Embryonic facial prominence (tissue), 1 donor: ENCODE measurements at regions not wholly inside any gene's neighbourhood (a gene's known extent, or its start where the extent isn't known, plus 50 kb on each side); places are given as distances from the start of the nearest gene placed in this dataset.
"Not testable (repeated sequence)": the region's sequence is repeated elsewhere in the genome, so short reads cannot be mapped to it uniquely, and the experiment has no call there.

Experiments
- DNase-seq: peaks from one replicate; pipeline ENCODE4 v3.0.0-alpha.2; 2016; ENCODE audit errors: extremely low spot score

GRCh38 chr6:150767571-150768018 lies 97.9 kb upstream of the MTHFD1L start:
- DNase-seq = no peak

GRCh38 chr6:150770637-150771036 lies 94.9 kb upstream of the MTHFD1L start:
- DNase-seq = no peak

GRCh38 chr6:150773969-150774368 lies 91.5 kb upstream of the MTHFD1L start:
- DNase-seq = no peak

- no peak for DNase-seq
These were observed 89.9 kb upstream of the MTHFD1L start for GRCh38 chr6:150775415-150776203.

GRCh38 chr6:150777736-150778135 lies 87.8 kb upstream of the MTHFD1L start:
- no peak for DNase-seq

- DNase-seq = no peak
These were observed 81.7 kb upstream of the MTHFD1L start for GRCh38 chr6:150783813-150784212.

- DNase-seq = no peak
These were observed 78.1 kb upstream of the MTHFD1L start for GRCh38 chr6:150787429-150787828.

- DNase-seq = peak; percentile 37
These were observed 77.4 kb upstream of the MTHFD1L start for GRCh38 chr6:150788089-150788488.

- DNase-seq = not testable (repeated sequence)
These were observed 75.6 kb upstream of the MTHFD1L start for GRCh38 chr6:150789906-150790305.

- DNase-seq = no peak
These were observed 73.8 kb upstream of the MTHFD1L start for GRCh38 chr6:150791717-150792116.

- DNase-seq = no peak
These were observed 67.6 kb upstream of the MTHFD1L start for GRCh38 chr6:150797949-150798348.

- no peak for DNase-seq
These were observed 66.2 kb upstream of the MTHFD1L start for GRCh38 chr6:150799276-150799805.

- DNase-seq = peak; percentile 61
These were observed 64.7 kb upstream of the MTHFD1L start for GRCh38 chr6:150800674-150801314.

GRCh38 chr6:150806790-150807189 lies 58.7 kb upstream of the MTHFD1L start:
- no peak for DNase-seq

GRCh38 chr6:150813319-150813992 lies 52.0 kb upstream of the MTHFD1L start:
- no peak for DNase-seq

- DNase-seq = no peak
These were observed 51.5 kb upstream of the MTHFD1L start for GRCh38 chr6:150813993-150814359.
